Thoracic aorta (tissue), 2 donors: ENCODE measurements at regions not wholly inside any gene's neighbourhood (a gene's known extent, or its start where the extent isn't known, plus 50 kb on each side); places are given as distances from the start of the nearest gene placed in this dataset.

Experiments used
- ATAC-seq: fragments of 150-250 bp; one replicate; pipeline ENCODE4 v1.8.0; 2017; ENCODE audit warnings: low read depth; ENCODE audit not compliant: insufficient number of reproducible peaks, low FRiP score
- DNase-seq: peaks from one replicate; pipeline ENCODE4 v3.0.0-alpha.2; 2020; ENCODE audit warnings: low spot score
- H3K27ac ChIP-seq, 2 donors: fragments of 200-600 bp; sonication (generic); 1 replicate in 1 of 2; 2 replicates in 1 of 2; pipeline ENCODE4 v1.5.1; 2016; ENCODE audit warnings: mild to moderate bottlenecking in 2 of 2, moderate library complexity in 2 of 2
- H3K27me3 ChIP-seq: fragments of 200-600 bp; sonication (generic); replicated peaks from 2 replicates; pipeline ENCODE4 v1.6.0; 2016; ENCODE audit warnings: mild to moderate bottlenecking; ENCODE audit not compliant: insufficient read depth
- H3K36me3 ChIP-seq: fragments of 200-600 bp; sonication (generic); one replicate; pipeline ENCODE4 v1.5.1; 2016
- H3K4me1 ChIP-seq, 2 donors: fragments of 200-600 bp; sonication (generic); 1 replicate in 1 of 2; 2 replicates in 1 of 2; pipeline versions ENCODE4 v1.5.1 to v1.6.0; 2016; ENCODE audit warnings: low read depth in 2 of 2, mild to moderate bottlenecking in 1 of 2; ENCODE audit not compliant: control insufficient read depth in 1 of 2
- H3K4me3 ChIP-seq: fragments of 200-600 bp; sonication (generic); 2 replicates; pipeline ENCODE4 v1.5.1; 2016; ENCODE audit warnings: mild to moderate bottlenecking
- H3K9me3 ChIP-seq: fragments of 200-600 bp; sonication (generic); 2 replicates; pipeline ENCODE4 v1.5.1; 2016
- TF ChIP-seq, protein P1 (sequence below): fragments of 200-600 bp; sonication (generic); IDR thresholded peaks from one replicate; pipeline ENCODE4 v1.5.1; 2019; ENCODE audit warnings: antibody characterized with exemption

DNA sequence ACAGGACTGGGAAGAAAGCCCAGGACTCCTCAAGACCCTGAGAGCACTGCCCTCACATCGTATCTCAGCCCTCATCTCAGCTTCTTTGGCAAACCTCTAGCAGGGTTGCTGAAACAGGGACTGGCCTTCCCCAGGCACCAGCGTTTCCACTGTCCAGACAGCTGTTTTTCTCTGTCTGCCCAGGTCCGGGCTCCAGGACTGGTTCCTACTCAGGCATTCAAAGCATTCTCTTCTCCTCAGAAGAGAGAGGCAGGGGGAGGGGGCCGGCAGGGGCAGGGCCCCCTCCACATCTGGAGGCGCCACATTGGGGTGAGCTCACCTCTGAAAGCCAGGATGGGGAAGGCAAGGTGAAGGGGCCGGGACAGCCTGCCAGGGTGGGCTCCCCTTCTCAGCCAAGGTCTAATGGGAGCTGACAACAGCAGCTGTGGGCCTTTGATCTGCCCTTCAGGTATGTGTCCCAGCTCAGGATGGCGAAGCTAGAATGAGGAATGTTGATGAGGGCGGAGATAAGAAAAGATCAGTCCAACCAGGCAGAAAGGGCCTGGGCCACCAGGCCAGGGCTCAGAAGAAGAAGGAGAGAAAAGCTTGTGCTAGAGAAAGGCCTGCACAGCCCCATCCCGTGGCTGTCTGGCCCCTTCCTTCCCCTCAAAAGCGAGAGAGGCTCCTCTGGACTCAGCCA, 60.4 kb downstream of the PJA1 start:
- Histone ChIP-seq H3K27ac (no peak overlapping the region), H3K36me3 (no peaks in the 10 kb centered on the region), H3K9me3 (no peaks in the 10 kb centered on the region), H3K27me3 (no peaks in the 10 kb centered on the region), H3K4me1 (no peaks in the 10 kb centered on the region), H3K4me3 (no peak overlapping the region)
- ATAC-seq (no peak), DNase-seq (no peak)
- TF ChIP-seq, protein P1, sequence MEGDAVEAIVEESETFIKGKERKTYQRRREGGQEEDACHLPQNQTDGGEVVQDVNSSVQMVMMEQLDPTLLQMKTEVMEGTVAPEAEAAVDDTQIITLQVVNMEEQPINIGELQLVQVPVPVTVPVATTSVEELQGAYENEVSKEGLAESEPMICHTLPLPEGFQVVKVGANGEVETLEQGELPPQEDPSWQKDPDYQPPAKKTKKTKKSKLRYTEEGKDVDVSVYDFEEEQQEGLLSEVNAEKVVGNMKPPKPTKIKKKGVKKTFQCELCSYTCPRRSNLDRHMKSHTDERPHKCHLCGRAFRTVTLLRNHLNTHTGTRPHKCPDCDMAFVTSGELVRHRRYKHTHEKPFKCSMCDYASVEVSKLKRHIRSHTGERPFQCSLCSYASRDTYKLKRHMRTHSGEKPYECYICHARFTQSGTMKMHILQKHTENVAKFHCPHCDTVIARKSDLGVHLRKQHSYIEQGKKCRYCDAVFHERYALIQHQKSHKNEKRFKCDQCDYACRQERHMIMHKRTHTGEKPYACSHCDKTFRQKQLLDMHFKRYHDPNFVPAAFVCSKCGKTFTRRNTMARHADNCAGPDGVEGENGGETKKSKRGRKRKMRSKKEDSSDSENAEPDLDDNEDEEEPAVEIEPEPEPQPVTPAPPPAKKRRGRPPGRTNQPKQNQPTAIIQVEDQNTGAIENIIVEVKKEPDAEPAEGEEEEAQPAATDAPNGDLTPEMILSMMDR, result no peak

DNA sequence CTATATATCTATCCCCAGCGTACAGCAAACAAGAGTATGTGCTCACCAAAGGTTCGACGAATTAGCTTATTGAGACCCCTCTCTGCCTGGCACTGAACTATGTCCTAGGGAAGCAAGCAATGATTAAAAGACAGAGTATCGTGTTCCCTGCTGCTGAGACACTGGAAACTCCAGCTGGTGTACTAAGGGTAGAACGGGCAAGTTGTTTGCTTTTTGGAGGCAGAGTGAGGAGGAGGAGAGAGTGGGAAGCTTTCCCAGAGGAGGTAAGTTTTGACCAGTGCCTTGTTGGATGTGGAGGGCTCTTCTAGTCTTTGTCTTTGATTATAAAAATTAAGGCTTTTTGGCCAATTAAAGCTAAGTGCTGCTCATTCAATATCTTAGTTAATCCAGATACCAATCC, 61.7 kb downstream of the PJA1 start:
- Histone ChIP-seq H3K36me3 (no peaks in the 10 kb centered on the region), H3K27me3 (no peaks in the 10 kb centered on the region), H3K9me3 (no peaks in the 10 kb centered on the region), H3K4me3 (no peak overlapping the region), H3K27ac (no peak overlapping the region), H3K4me1 (no peaks in the 10 kb centered on the region)
- TF ChIP-seq, protein P1, result no peak
- DNase-seq, result no peak
- no peak for ATAC-seq

DNA sequence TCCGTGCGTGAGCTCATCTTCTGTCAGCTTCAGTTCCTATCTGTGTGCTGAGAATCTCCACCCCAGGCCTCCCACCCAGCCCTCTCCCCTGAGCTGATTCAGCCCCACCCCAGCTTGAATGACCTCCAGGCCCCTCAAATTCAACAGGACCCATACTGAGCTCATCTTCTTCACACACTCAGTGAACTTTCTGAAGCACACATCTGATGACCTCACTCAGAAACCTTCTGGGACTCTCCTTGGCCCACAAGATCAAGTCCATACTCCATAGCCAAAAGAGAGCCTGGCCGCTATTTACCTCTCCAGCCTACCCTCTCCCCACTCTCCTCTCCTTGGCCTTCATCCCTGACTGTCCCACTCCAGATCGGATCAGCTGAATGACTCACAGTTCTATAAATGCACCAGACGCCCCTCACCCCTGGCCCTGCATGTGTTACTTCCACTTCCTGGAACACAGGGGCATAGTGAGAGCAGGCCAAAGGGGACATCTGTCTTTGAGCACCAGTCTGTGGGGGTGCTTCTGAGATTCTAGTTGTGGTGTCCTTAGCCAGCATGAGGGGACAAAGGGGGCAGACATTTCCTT, 62.5 kb downstream of the PJA1 start:
- Histone ChIP-seq H3K9me3 (no peaks in the 10 kb centered on the region), H3K4me3 (no peak overlapping the region), H3K27ac (no peak overlapping the region), H3K4me1 (no peaks in the 10 kb centered on the region), H3K36me3 (no peaks in the 10 kb centered on the region), H3K27me3 (no peaks in the 10 kb centered on the region)
- DNase-seq (no peak), ATAC-seq (no peak)
- TF ChIP-seq, protein P1, result no peak

DNA sequence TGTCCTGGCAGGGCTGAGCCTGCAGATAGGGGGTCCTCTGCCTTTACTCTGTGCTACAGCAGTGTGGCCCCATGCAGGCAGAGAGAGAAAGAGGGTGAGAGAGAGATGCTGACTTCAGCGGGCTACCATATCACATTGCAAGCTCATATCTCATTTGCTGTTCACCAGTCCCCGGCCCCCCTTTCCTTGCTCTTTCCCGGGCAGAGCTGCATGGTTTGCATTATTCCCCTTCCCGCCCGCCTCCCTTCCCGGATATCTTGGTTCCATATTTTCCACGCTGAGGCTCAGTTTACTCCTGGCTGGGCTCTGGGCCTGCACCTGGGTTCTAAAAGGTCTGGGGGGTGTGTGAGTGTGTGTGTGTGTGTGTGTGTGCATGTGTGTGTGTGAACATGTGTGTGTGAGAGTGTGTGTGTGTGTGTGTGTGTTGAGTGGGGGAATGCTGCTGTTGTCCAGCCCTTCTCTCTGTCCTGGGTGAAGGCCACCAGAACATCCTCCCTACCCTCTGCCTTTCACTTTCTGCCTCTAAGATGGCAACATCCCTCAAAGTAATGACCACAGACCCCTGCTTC, 63.5 kb downstream of the PJA1 start:
- H3K36me3 ChIP-seq, result no peaks in the 10 kb centered on the region
- TF ChIP-seq, protein P1, result no peak
- no peak overlapping the region for H3K27ac ChIP-seq
- ATAC-seq, result no peak
- no peak for DNase-seq
- no peaks in the 10 kb centered on the region for H3K9me3 ChIP-seq
- H3K4me1 ChIP-seq, result no peaks in the 10 kb centered on the region
- no peak overlapping the region for H3K4me3 ChIP-seq
- H3K27me3 ChIP-seq, result no peaks in the 10 kb centered on the region

DNA sequence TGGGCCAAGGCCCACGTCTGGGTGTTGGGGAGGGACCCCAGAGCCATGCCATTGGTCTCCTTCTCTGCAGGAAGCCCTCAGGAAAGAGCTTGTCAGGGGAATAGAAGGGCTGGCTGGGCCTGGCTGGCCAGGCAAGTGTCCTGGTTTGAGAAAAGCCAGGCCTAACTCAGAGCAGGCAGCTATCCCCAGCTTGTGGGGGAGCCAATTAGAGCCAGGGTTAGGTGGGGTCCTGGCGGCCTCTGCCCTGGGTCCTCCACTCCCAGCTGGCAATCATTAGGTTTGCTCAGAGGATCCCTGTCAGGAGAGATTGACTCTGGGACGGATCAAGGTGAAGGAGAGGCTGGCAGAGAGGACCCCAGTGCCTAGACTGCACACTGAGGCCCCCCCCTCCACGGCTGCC, 64.8 kb downstream of the PJA1 start:
- H3K27me3 ChIP-seq, result no peaks in the 10 kb centered on the region
- DNase-seq (no peak), ATAC-seq (no peak)

More for the DNA sequence above, 64.8 kb downstream of the PJA1 start:
- H3K4me1 ChIP-seq, result no peaks in the 10 kb centered on the region
- H3K4me3 ChIP-seq, result no peak overlapping the region
- no peaks in the 10 kb centered on the region for H3K36me3 ChIP-seq
- no peaks in the 10 kb centered on the region for H3K9me3 ChIP-seq
- TF ChIP-seq, protein P1, result no peak
- H3K27ac ChIP-seq, result no peak overlapping the region
